Right atrium auricular region (tissue), 2 donors: ENCODE measurements at regions not wholly inside any gene's neighbourhood (a gene's known extent, or its start where the extent isn't known, plus 50 kb on each side); places are given as distances from the start of the nearest gene placed in this dataset.

Experiments
- DNase-seq: peaks from one replicate; pipeline ENCODE4 v3.0.0-alpha.2; 2019; ENCODE audit warnings: low spot score
- H3K27ac ChIP-seq, 2 donors: fragments of 200-600 bp; sonication (generic); 1 replicate in 1 of 2; 2 replicates in 1 of 2; pipeline ENCODE4 v1.5.1; 2016 to 2019
- H3K27me3 ChIP-seq, 2 donors: fragments of 200-600 bp; sonication (generic); one replicate each; pipeline versions ENCODE4 v1.5.1 to v1.6.0; 2017 to 2019
- H3K36me3 ChIP-seq: fragments of 200-600 bp; sonication (generic); one replicate; pipeline ENCODE4 v1.5.1; 2016
- H3K4me1 ChIP-seq, 2 donors: fragments of 200-600 bp; sonication (generic); one replicate each; pipeline versions ENCODE4 v1.5.1 to v1.6.0; 2017 to 2019
- H3K4me3 ChIP-seq, 2 donors: fragments of 200-600 bp; sonication (generic); 1 replicate in 1 of 2; 2 replicates in 1 of 2; pipeline ENCODE4 v1.5.1; 2017 to 2019; ENCODE audit warnings: mild to moderate bottlenecking in 1 of 2, moderate library complexity in 1 of 2
- H3K9me3 ChIP-seq, 2 donors: fragments of 200-600 bp; sonication (generic); one replicate each; pipeline ENCODE4 v1.5.1; 2019
- TF ChIP-seq, protein P1 (sequence below), 2 donors: fragments of 200-600 bp; sonication (generic); IDR thresholded peaks; one replicate each; pipeline ENCODE4 v1.5.1; 2019; ENCODE audit warnings: antibody characterized with exemption in 2 of 2

- no peak for DNase-seq
- peaks cover 0 to 3% of the 10 kb centered on the region in 2 donors for H3K9me3 ChIP-seq
These were observed 348.6 kb upstream of the SALL3 start for GRCh38 chr18:78630981-78631510.

GRCh38 chr18:78632111-78632541 lies 347.5 kb upstream of the SALL3 start:
- Histone ChIP-seq H3K36me3 (no peaks in the 10 kb centered on the region), H3K4me1 (no peaks in the 10 kb centered on the region), H3K27me3 (no peaks in the 10 kb centered on the region), H3K9me3 (peaks cover 0 to 3% of the 10 kb centered on the region in 2 donors), H3K4me3 (no peak overlapping the region), H3K27ac (no peak overlapping the region)
- DNase-seq: no peak
- TF ChIP-seq, protein P1, sequence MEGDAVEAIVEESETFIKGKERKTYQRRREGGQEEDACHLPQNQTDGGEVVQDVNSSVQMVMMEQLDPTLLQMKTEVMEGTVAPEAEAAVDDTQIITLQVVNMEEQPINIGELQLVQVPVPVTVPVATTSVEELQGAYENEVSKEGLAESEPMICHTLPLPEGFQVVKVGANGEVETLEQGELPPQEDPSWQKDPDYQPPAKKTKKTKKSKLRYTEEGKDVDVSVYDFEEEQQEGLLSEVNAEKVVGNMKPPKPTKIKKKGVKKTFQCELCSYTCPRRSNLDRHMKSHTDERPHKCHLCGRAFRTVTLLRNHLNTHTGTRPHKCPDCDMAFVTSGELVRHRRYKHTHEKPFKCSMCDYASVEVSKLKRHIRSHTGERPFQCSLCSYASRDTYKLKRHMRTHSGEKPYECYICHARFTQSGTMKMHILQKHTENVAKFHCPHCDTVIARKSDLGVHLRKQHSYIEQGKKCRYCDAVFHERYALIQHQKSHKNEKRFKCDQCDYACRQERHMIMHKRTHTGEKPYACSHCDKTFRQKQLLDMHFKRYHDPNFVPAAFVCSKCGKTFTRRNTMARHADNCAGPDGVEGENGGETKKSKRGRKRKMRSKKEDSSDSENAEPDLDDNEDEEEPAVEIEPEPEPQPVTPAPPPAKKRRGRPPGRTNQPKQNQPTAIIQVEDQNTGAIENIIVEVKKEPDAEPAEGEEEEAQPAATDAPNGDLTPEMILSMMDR (IDR thresholded peaks at IDR 0.05): no peak

More at GRCh38 chr18:78630981-78631510, 348.6 kb upstream of the SALL3 start:
- H3K4me3 ChIP-seq: no peak overlapping the region
- no peaks in the 10 kb centered on the region for H3K27me3 ChIP-seq
- H3K27ac ChIP-seq: no peak overlapping the region
- H3K4me1 ChIP-seq: no peaks in the 10 kb centered on the region
- TF ChIP-seq, protein P1 (IDR thresholded peaks at IDR 0.05): no peak
- no peaks in the 10 kb centered on the region for H3K36me3 ChIP-seq

- peaks cover 0 to 3% of the 10 kb centered on the region in 2 donors for H3K9me3 ChIP-seq
- TF ChIP-seq, protein P1 (IDR thresholded peaks at IDR 0.05): no peak
- no peak for DNase-seq
- H3K27ac ChIP-seq: no peak overlapping the region
- no peaks in the 10 kb centered on the region for H3K4me1 ChIP-seq
- H3K4me3 ChIP-seq: no peak overlapping the region
- no peaks in the 10 kb centered on the region for H3K36me3 ChIP-seq
- H3K27me3 ChIP-seq: no peaks in the 10 kb centered on the region
These were observed 345.4 kb upstream of the SALL3 start for GRCh38 chr18:78634061-78634696.

GRCh38 chr18:78635093-78635800 lies 344.4 kb upstream of the SALL3 start:
- no peaks in the 10 kb centered on the region for H3K9me3 ChIP-seq
- no peaks in the 10 kb centered on the region for H3K36me3 ChIP-seq
- no peak overlapping the region for H3K27ac ChIP-seq
- TF ChIP-seq, protein P1 (IDR thresholded peaks at IDR 0.05): no peak
- no peak overlapping the region for H3K4me3 ChIP-seq
- no peak for DNase-seq
- no peaks in the 10 kb centered on the region for H3K27me3 ChIP-seq
- no peaks in the 10 kb centered on the region for H3K4me1 ChIP-seq

- TF ChIP-seq, protein P1 (IDR thresholded peaks at IDR 0.05): no peak
- no peaks in the 10 kb centered on the region for H3K4me1 ChIP-seq
- no peaks in the 10 kb centered on the region for H3K36me3 ChIP-seq
- H3K27me3 ChIP-seq: no peaks in the 10 kb centered on the region
- no peaks in the 10 kb centered on the region for H3K9me3 ChIP-seq
- no peak overlapping the region for H3K27ac ChIP-seq
- H3K4me3 ChIP-seq: no peak overlapping the region
- DNase-seq: no peak
These were observed 343.4 kb upstream of the SALL3 start for GRCh38 chr18:78636260-78636659.
